Subcutaneous abdominal adipose tissue (tissue), 5 donors: ENCODE measurements at regions not wholly inside any gene's neighbourhood (a gene's known extent, or its start where the extent isn't known, plus 50 kb on each side); places are given as distances from the start of the nearest gene placed in this dataset.
"Not testable (repeated sequence)": the region's sequence is repeated elsewhere in the genome, so short reads cannot be mapped to it uniquely, and the experiment has no call there.

Source experiments
- H3K27ac ChIP-seq: one replicate; pipeline ENCODE4 v1.7.0; 2013; ENCODE audit warnings: low read depth, mild to moderate bottlenecking, inconsistent platforms, low read length, moderate library complexity
- H3K27me3 ChIP-seq, 5 donors: one replicate each; pipeline ENCODE4 v1.7.0; 2013; ENCODE audit warnings: low read length in 5 of 5, inconsistent platforms in 1 of 5; ENCODE audit not compliant: control insufficient read depth in 5 of 5, insufficient read depth in 4 of 5
- H3K36me3 ChIP-seq, 5 donors: one replicate each; pipeline ENCODE4 v1.7.0; 2013; ENCODE audit warnings: low read length in 5 of 5; ENCODE audit not compliant: control insufficient read depth in 5 of 5, insufficient read depth in 5 of 5
- H3K4me1 ChIP-seq, 5 donors: one replicate each; pipeline ENCODE4 v1.7.0; 2013; ENCODE audit warnings: low read length in 5 of 5, mild to moderate bottlenecking in 3 of 5, moderate library complexity in 1 of 5; ENCODE audit not compliant: control insufficient read depth in 5 of 5, insufficient read depth in 5 of 5
- H3K4me3 ChIP-seq, 5 donors: one replicate each; pipeline ENCODE4 v1.7.0; 2013; ENCODE audit warnings: low read length in 5 of 5, low read depth in 1 of 5
- H3K9ac ChIP-seq, 5 donors: one replicate each; pipeline ENCODE4 v1.7.0; 2013; ENCODE audit warnings: low read length in 5 of 5, mild to moderate bottlenecking in 4 of 5, moderate library complexity in 3 of 5
- H3K9me3 ChIP-seq, 5 donors: one replicate each; pipeline ENCODE4 v1.7.0; 2013; ENCODE audit warnings: low read length in 5 of 5; ENCODE audit not compliant: control insufficient read depth in 5 of 5
- donor health status: healthy.
- donor health status: healthy.
- donor health status: healthy.
- donor health status: healthy.
- donor health status: healthy.

DNA sequence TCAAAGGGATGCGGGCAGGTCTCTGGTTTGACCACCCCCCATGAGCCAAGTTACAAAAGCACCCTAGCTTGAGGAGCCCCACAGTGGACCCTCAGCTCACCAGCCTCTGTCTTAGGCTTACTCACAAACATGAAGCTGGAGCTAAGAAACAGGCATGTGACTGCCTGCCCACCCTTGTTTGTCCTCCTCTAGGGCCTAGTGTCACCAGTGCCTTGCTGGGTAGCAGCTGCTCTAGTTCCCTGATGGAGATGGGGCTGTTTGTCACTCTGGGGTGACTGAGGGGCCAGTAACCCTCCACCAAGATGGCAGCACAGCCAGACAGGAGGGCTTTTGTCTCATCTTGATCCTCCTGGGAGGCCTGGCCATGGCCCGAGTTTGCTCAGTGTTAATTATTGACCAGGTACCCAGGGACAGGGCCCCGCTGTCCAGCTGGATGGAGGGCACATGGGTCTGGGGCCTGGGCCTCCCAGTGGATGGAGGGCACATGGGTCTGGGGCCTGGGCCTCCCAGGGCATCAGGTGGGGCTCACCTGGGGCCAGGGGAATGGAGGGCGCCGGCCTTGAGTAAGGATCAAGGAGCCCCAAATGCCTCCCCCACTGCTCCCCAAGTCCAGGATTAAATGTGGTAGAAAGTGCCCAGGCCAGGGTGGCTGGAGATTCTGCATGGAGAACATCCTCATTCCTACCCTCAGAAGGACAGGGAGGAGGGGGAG, 185.9 kb upstream of the HAAO start:
- Histone ChIP-seq H3K9me3 (no peaks in the 10 kb centered on the region), H3K9ac (no peak overlapping the region), H3K27ac (no peak overlapping the region), H3K36me3 (no peaks in the 10 kb centered on the region), H3K4me1 (peaks cover 0 to 21% (median 13%) of the 10 kb centered on the region in 5 donors), H3K4me3 (no peak overlapping the region), H3K27me3 (no peaks in the 10 kb centered on the region)

DNA sequence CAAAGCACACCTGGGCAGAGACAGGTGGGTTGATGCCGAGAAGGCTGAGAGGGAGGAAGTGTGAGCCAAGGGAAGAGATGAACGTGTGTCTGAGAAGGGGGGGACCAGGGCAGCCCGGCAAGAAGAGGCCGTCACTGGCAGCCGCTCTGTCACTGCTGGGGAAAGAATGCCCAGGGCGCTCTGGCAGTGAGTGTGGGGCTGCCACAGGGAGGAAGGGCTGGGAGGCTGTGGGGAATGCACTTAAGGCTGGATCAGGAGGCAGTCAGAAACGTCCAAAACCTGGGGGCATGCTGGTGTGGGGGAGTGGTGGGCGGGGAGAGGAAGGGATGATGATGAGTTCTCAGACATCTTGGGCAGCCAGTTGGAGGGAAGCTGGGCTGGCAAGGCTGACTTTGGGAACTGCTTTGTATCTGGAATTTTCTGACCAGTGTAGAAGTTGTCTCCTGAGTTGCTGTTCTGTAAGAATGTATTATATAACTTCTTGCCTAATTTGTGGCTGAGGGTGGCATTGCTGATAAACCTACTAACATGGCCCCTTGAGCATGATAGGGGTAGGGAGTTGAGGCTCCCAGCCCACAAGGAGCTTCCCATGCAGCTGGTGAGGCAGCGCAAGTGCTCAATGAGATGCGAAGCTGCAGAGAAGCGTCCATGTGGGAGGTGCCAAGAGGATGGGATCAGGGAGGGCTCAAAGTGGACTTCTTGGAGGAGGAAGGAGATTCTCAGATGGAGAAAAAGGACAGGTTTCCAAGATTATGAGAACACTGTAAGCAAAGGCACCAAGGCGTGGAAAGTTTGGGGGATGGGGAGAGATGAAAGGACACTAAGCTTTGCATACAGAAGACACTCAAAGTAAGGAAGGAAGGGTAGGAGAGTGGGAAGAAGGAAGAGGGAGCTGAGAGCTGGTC, 185.1 kb upstream of the HAAO start:
- Histone ChIP-seq H3K4me3 (no peak overlapping the region), H3K27ac (no peak overlapping the region), H3K9ac (no peak overlapping the region), H3K9me3 (no peaks in the 10 kb centered on the region), H3K36me3 (no peaks in the 10 kb centered on the region), H3K4me1 (peaks cover 0 to 21% (median 13%) of the 10 kb centered on the region in 5 donors), H3K27me3 (no peaks in the 10 kb centered on the region)

DNA sequence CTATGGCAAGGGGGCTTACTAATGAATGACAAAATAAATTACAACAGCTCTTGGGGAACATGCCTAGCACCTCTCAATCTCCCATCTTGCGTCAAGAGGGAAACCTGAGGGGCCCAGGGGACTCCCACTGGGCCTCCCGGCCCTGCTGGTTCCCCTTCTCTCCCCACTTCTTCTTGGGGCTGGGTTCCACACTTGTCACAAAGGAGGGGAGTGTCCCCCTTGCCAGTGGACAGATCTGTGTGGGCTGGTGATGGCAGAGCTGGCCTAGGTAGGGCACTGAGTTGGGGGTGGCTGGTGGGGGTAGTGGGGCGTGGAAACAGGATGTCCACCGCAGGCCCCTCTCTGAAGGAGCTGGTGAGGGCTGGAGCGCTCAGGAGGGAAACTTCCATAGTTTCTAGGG, 184.0 kb upstream of the HAAO start:
- Histone ChIP-seq H3K9ac (no peak overlapping the region), H3K27me3 (no peaks in the 10 kb centered on the region), H3K4me3 (no peak overlapping the region), H3K27ac (no peak overlapping the region), H3K36me3 (no peaks in the 10 kb centered on the region), H3K9me3 (no peaks in the 10 kb centered on the region), H3K4me1 (peaks cover 0 to 21% (median 13%) of the 10 kb centered on the region in 5 donors)

DNA sequence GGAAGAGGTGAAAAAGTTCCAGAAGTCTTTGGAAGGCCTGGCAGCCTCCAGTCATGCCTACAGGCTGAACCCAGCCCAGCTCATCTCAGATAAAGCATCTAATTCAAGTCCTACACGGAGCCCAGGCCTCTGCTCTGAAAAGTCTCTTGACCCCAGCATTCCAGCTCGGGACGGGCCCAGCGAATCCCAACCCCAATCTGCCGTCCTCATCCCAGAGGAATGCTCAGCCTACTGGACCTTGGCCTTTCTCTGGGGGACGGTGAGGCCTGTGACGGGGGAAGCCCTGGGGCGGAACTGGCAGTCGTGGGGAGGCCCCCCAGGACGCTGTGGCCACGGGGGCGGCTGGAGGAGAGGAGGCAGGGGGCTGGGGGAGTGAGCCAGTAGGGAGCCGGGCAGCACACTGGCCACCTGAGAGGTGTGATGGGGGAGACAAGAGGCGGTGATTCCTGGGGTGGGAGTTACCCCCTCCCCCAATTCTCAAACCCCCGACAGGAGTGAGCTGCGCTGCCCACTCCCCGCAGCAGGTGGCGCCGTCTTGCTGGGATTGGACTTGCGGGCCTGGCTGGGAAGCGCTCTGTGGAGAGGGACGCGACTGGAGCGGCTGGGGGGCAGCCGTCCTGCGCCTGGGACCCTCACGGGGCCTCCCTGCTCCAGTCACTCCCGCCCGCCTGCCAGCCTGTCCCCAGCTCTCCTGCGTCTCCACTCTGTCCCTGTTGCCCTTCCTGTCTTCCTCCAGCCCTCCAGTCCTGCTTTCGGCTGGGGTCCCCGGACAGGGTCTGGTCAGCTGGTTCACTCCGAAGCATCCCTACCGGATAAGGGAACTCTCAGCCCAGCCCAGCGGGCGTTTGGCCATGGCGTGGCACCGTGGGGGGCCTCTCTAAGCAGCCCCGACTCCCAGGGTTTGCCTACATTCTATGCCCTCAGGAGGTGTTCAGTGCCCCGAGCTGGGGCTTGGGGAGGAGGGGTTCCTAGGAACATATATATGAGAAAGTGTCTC, 182.6 kb upstream of the HAAO start:
- Histone ChIP-seq H3K36me3 (no peaks in the 10 kb centered on the region), H3K27me3 (no peaks in the 10 kb centered on the region), H3K4me3 (peak overlapping the region in 4 of 5 donors; percentile 59 to 73 (median 66)), H3K9me3 (no peaks in the 10 kb centered on the region), H3K4me1 (peaks cover 0 to 24% (median 13%) of the 10 kb centered on the region in 5 donors), H3K27ac (no peak overlapping the region), H3K9ac (peak overlapping the region in 4 of 5 donors; percentile 34 to 61 (median 52))

- Histone ChIP-seq H3K4me1 (peaks cover 0 to 31% (median 20%) of the 10 kb centered on the region in 5 donors), H3K9me3 (no peaks in the 10 kb centered on the region), H3K36me3 (no peaks in the 10 kb centered on the region), H3K27me3 (no peaks in the 10 kb centered on the region), H3K4me3 (peak overlapping the region in 1 of 5 donors; percentile 73), H3K9ac (no peak overlapping the region), H3K27ac (no peak overlapping the region)
Observed at GRCh38 chr2:42974169-42974720, 181.9 kb upstream of the HAAO start.

DNA sequence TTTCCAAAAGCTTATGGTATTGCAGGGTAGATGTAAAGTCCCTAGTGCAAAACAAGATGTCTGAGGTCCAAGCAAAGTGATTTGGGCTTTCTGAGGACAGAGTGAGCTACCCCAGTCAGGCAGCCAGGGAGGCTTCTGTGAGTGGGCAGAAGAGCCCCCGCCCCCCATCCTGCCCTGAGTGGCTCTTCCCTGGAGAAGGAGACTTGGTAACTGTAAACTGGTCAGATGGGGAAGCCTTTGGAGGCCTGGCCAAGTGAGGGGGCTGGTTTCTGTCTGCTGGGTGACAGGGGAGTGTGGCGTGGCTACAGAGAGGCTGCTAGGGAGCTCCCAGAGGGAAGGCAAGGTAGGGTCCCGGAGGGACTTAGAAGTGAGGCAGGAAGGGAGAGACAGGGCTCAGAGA, 181.3 kb upstream of the HAAO start:
- peaks cover 0 to 36% (median 23%) of the 10 kb centered on the region in 5 donors for H3K4me1 ChIP-seq
- no peaks in the 10 kb centered on the region for H3K36me3 ChIP-seq
- H3K27me3 ChIP-seq: no peaks in the 10 kb centered on the region
- no peaks in the 10 kb centered on the region for H3K9me3 ChIP-seq
- no peak overlapping the region for H3K4me3 ChIP-seq
- H3K27ac ChIP-seq: no peak overlapping the region
- no peak overlapping the region for H3K9ac ChIP-seq

DNA sequence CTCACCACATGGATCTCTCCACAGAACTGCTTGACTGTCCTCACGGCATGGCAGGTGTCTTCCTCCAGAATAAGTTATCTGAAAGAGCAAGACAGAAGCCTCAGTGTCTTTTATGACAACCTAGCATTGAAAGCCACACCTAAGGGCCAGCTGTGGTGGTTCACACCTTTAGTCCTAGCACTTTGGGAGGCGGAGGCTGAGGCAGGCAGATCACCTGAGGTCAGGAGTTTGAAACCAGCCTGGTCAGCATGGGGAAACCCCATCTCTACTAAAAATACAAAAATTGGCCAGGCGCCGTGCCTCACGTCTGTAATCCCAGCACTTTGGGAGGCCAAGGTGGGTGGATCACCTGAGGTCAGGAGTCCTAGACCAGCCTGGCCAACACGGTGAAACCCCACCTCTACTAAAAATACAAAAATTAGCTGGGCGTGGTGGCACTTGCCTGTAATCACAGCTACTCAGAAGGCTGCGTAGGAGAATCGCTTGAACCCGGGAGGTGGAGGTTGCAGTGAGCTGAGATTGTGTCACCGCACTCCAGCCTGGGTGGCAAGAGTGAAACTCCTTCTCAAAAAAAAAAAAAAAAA, 180.6 kb upstream of the HAAO start:
- H3K4me3 ChIP-seq, H3K9ac ChIP-seq, H3K27me3 ChIP-seq, H3K9me3 ChIP-seq, H3K36me3 ChIP-seq, H3K27ac ChIP-seq: not testable (repeated sequence)
- H3K4me1 ChIP-seq: peaks cover 0 to 42% (median 28%) of the 10 kb centered on the region in 5 donors

GRCh38 chr2:42971947-42972736, 179.8 kb upstream of the HAAO start:
- Histone ChIP-seq H3K4me3 (no peak overlapping the region), H3K27ac (no peak overlapping the region)

More at GRCh38 chr2:42971947-42972736, 179.8 kb upstream of the HAAO start:
- H3K27me3 ChIP-seq: no peaks in the 10 kb centered on the region
- H3K9me3 ChIP-seq: no peaks in the 10 kb centered on the region
- H3K36me3 ChIP-seq: no peaks in the 10 kb centered on the region
- peaks cover 3 to 48% (median 35%) of the 10 kb centered on the region in 5 donors for H3K4me1 ChIP-seq
- H3K9ac ChIP-seq: no peak overlapping the region
